Psoas muscle (tissue), 7 donors: ENCODE measurements at regions not wholly inside any gene's neighbourhood (a gene's known extent, or its start where the extent isn't known, plus 50 kb on each side); places are given as distances from the start of the nearest gene placed in this dataset.

ENCODE experiments used
- ATAC-seq, 4 donors: fragments of 200-7000 bp; cut with Tn5 transposase; one replicate each; pipeline ENCODE4 v1.9.1; 2020; ENCODE audit warnings: moderate library complexity in 3 of 4, mild to moderate bottlenecking in 2 of 4
- DNase-seq, 2 donors: peaks; one replicate each; pipeline ENCODE4 v3.0.0-alpha.2; 2020
- H3K27ac ChIP-seq: fragments of 200-600 bp; one replicate; pipeline ENCODE4 v1.8.0; 2022
- H3K27me3 ChIP-seq, 3 donors: fragments of 200-600 bp in 1 of 3; one replicate each; pipeline versions ENCODE4 v1.6.1 to v1.8.0; 2013 to 2022; ENCODE audit warnings: low read length in 2 of 3, mild to moderate bottlenecking in 2 of 3, moderate library complexity in 1 of 3; ENCODE audit not compliant: insufficient read depth in 3 of 3
- H3K36me3 ChIP-seq, 2 donors: fragments of 200-600 bp in 1 of 2; one replicate each; pipeline versions ENCODE4 v1.6.1 to v1.8.0; 2013 to 2022; ENCODE audit warnings: low read depth in 1 of 2, mild to moderate bottlenecking in 1 of 2, moderate library complexity in 1 of 2; ENCODE audit not compliant: insufficient read depth in 1 of 2
- H3K4me1 ChIP-seq: fragments of 200-600 bp; one replicate; pipeline ENCODE4 v1.8.0; 2022
- H3K4me3 ChIP-seq: fragments of 200-600 bp; one replicate; pipeline ENCODE4 v1.8.0; 2022; ENCODE audit warnings: mild to moderate bottlenecking
- H3K9me3 ChIP-seq: fragments of 200-600 bp; one replicate; pipeline ENCODE4 v1.8.0; 2022
- WGBS, 3 donors: extraction: QIAGEN DNeasy Blood & Tissue Kit; methylation state at CpG; one replicate each; pipeline versions ENCODE4 v1.1.6 to v1.1.7; 2013; 5-methylcytosine and 5-hydroxymethylcytosine counted together
- intact Hi-C, 2 donors: fragments of 100-400 bp; cut with DNase I; formaldehyde crosslinking; loops; one replicate each; pipeline versions ENCODE4 v1.11.0 to v1.14.2; 2022
- TF ChIP-seq, protein P1 (sequence below): fragments of 200-600 bp; IDR thresholded peaks from one replicate; pipeline ENCODE4 v1.8.0; 2022; ENCODE audit warnings: antibody characterized with exemption
- donor health status: healthy with polysubstance abuse.
- donor health status: DM: no; HTN: no; CAD: no; lungs with moderate emphysema.
- donor health status: Bipolar disorder and iron deficiency.
- donor health status: healthy.
- donor health status: DM: yes; HTN: yes; CAD: no.
- donor health status: DM: no; HTN: no; CAD: no.
- donor health status: DM: yes; HTN: yes; CAD: no.

GRCh38 chr1:194466706-194467105 is 1280.3 kb upstream of the B3GALT2 start:
- DNase-seq (no peak), ATAC-seq (no peak)
- intact Hi-C loops, result no loop called here
- Histone ChIP-seq H3K27ac (no peak overlapping the region), H3K27me3 (no peaks in the 10 kb centered on the region), H3K36me3 (no peaks in the 10 kb centered on the region), H3K4me1 (no peaks in the 10 kb centered on the region), H3K4me3 (no peak overlapping the region), H3K9me3 (no peaks in the 10 kb centered on the region)
- WGBS, 3 donors, result 42 to 51% (median 45%) methylated on average over 4 of the region's 4 CpGs
- TF ChIP-seq, protein P1, sequence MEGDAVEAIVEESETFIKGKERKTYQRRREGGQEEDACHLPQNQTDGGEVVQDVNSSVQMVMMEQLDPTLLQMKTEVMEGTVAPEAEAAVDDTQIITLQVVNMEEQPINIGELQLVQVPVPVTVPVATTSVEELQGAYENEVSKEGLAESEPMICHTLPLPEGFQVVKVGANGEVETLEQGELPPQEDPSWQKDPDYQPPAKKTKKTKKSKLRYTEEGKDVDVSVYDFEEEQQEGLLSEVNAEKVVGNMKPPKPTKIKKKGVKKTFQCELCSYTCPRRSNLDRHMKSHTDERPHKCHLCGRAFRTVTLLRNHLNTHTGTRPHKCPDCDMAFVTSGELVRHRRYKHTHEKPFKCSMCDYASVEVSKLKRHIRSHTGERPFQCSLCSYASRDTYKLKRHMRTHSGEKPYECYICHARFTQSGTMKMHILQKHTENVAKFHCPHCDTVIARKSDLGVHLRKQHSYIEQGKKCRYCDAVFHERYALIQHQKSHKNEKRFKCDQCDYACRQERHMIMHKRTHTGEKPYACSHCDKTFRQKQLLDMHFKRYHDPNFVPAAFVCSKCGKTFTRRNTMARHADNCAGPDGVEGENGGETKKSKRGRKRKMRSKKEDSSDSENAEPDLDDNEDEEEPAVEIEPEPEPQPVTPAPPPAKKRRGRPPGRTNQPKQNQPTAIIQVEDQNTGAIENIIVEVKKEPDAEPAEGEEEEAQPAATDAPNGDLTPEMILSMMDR, result no peak

DNA sequence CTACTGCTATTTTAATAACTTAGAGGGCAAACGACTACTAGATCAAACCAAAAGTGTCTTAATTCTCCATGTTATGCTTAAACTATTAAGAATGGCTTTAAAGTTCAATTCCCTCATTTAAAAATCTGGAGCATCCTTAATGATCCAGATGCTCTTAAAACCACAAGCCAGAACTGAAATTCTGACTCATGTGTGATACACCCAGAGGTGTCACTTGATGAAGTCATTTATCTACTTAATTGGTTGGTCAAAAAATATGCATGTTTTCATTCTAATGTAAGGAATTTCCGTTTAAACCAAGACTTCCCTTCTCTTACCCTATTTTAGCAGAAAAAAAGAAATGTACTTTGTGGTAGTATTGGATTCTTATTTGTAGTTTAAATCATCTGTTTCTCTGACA is 1261.2 kb upstream of the B3GALT2 start:
- intact Hi-C loops, result no loop called here
- H3K4me3 ChIP-seq, result no peak overlapping the region
- H3K36me3 ChIP-seq, result no peaks in the 10 kb centered on the region
- H3K27ac ChIP-seq, result no peak overlapping the region
- TF ChIP-seq, protein P1, result no peak
- H3K9me3 ChIP-seq, result no peaks in the 10 kb centered on the region
- no peaks in the 10 kb centered on the region for H3K4me1 ChIP-seq
- H3K27me3 ChIP-seq, result no peaks in the 10 kb centered on the region
- ATAC-seq (no peak), DNase-seq (no peak)
- WGBS, 3 donors, result 59 to 68% (median 66%) methylated on average over 2 of the region's 2 CpGs

DNA sequence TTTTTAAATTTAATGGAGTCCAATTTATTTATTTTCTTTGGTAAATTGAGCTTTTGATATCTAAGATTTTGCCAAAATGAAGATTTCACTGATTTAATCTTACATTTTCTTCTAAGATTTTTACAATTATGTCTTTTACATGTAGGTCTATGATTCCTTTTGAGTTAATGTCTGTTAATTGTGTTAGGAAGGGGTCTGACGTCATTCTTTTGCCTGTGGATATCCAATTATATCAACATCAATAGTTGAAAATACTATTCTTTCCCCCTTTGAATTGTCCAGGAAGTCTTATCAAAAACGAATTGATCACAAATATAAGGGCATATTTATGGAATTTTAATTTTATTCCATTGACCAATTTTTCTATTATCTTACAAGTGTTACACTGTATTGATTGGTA is 1258.8 kb upstream of the B3GALT2 start:
- ATAC-seq (no peak), DNase-seq (no peak)
- no peak overlapping the region for H3K27ac ChIP-seq
- no peaks in the 10 kb centered on the region for H3K27me3 ChIP-seq
- no peaks in the 10 kb centered on the region for H3K4me1 ChIP-seq
- intact Hi-C loops, result no loop called here
- no peak overlapping the region for H3K4me3 ChIP-seq
- no peaks in the 10 kb centered on the region for H3K36me3 ChIP-seq
- no peaks in the 10 kb centered on the region for H3K9me3 ChIP-seq
- WGBS, 3 donors, result 65 to 73% (median 73%) methylated on average over 2 of the region's 2 CpGs
- TF ChIP-seq, protein P1, result no peak

GRCh38 chr1:194442901-194443575 is 1256.6 kb upstream of the B3GALT2 start:
- Histone ChIP-seq H3K36me3 (no peaks in the 10 kb centered on the region), H3K9me3 (no peaks in the 10 kb centered on the region), H3K4me1 (no peaks in the 10 kb centered on the region), H3K27ac (no peak overlapping the region), H3K4me3 (no peak overlapping the region), H3K27me3 (no peaks in the 10 kb centered on the region)
- DNase-seq (no peak), ATAC-seq (no peak)
- WGBS, 3 donors, result 83 to 87% (median 86%) methylated on average over 9 of the region's 9 CpGs
- TF ChIP-seq, protein P1, result no peak
- intact Hi-C loops, result no loop called here

GRCh38 chr1:194437135-194437534 is 1250.7 kb upstream of the B3GALT2 start:
- WGBS, 3 donors, result 73 to 82% (median 82%) methylated on average over 2 of the region's 2 CpGs
- ATAC-seq, result no peak
- Histone ChIP-seq H3K36me3 (no peaks in the 10 kb centered on the region), H3K27ac (no peak overlapping the region), H3K4me3 (no peak overlapping the region), H3K4me1 (no peaks in the 10 kb centered on the region), H3K27me3 (no peaks in the 10 kb centered on the region), H3K9me3 (no peaks in the 10 kb centered on the region)
- DNase-seq, result no peak
- TF ChIP-seq, protein P1, result no peak
- intact Hi-C loops, result no loop called here
